GM19035 (cell line): ENCODE measurements at regions not wholly inside any gene's neighbourhood (a gene's known extent, or its start where the extent isn't known, plus 50 kb on each side); places are given as distances from the start of the nearest gene placed in this dataset.
"Not testable (repeated sequence)": the region's sequence is repeated elsewhere in the genome, so short reads cannot be mapped to it uniquely, and the experiment has no call there.

Source experiments
- ATAC-seq: cut with Tn5 transposase; IDR thresholded peaks from one replicate; pipeline ENCODE4 v1.9.1; 2021; ENCODE audit not compliant: unreplicated experiment

DNA sequence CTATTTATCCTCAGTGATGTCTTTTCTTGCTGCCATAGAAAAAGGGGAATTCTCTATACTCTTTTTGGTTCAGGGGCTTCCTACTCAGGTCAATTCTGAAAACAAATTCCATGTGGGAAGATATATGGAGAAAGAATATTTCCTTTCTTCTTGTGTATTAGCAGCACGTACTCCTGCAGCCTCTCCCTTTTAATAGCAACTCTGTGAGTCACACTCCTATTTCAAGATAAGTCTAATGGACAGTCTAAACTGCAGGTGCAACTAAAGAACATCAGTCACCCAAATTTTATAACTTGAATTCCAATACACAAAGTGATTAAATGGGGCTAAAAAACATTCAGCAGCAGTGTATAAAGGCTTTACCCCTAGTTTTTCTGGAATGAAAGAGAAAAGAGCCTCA is 942.2 kb downstream of the CNTNAP5 start:
- no peak for ATAC-seq

- ATAC-seq, result no peak
Measured at GRCh38 chr2:124970030-124970429, 944.9 kb downstream of the CNTNAP5 start.

DNA sequence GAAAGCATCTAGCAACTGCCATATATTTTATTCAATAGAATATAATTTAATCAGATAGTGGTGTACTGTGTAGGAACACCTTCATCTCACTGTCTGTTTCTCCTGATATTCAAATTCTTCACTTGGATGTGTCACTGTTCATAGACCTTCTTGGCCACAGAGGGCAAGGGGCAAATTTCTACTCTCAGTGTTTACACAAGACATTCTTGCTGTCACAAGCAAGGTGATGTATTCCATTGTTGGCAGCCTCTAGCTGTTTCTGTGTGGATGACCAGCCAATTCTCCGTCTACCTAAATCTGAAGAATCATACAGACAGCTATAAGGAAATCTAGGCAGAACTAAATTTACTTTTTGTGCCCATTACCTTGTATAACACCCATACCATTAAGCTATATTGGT is 948.3 kb downstream of the CNTNAP5 start:
- ATAC-seq, result no peak

- ATAC-seq, result no peak
Measured at GRCh38 chr2:124975224-124975623, 950.1 kb downstream of the CNTNAP5 start.

- no peak for ATAC-seq
Measured at GRCh38 chr2:124975648-124976047, 950.6 kb downstream of the CNTNAP5 start.

GRCh38 chr2:124978597-124978996 is 953.5 kb downstream of the CNTNAP5 start:
- no peak for ATAC-seq

- ATAC-seq, result no peak
Measured at GRCh38 chr2:124983595-124983994, 958.5 kb downstream of the CNTNAP5 start.

DNA sequence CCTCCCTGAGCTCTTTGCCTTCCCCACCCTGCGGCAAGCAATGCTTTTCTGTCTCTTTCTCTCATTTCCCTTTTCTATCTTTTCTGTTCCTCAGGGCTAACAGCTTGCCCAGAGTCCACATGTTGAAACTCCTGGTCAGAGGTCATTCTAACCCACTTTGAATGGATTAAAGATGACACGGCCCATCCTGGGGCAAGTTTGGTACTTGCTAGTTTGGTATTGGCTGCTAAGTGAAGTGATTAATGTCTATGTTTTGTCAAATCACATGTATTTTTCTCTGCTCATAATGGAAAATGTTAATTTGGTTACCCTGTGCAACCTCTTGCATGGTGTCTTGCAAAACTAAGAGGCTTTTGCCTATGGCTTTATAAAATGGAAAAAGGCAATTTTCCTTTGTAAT is 960.2 kb downstream of the CNTNAP5 start:
- ATAC-seq, result no peak

- no peak for ATAC-seq
Measured at GRCh38 chr2:124986136-124986535, 961.0 kb downstream of the CNTNAP5 start.

DNA sequence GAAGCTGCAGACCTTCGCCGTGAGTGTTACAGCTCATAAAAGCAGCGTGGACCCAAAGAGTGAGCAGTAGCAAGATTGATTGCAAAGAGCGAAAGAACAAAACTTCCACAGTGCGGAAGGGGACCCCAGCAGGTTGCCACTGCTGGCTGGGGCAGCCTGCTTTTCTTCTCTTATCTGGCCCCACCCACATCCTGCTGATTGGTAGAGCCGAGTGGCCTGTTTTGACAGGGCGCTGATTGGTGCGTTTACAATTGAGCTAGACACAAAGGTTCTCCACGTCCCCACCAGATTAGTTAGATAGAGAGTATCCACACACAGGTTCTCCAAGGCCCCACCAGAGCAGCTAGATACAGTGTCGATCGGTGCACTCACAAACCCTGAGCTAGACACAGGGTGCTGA is 961.8 kb downstream of the CNTNAP5 start:
- not testable (repeated sequence) for ATAC-seq

GRCh38 chr2:124987436-124987835 is 962.3 kb downstream of the CNTNAP5 start:
- not testable (repeated sequence) for ATAC-seq

DNA sequence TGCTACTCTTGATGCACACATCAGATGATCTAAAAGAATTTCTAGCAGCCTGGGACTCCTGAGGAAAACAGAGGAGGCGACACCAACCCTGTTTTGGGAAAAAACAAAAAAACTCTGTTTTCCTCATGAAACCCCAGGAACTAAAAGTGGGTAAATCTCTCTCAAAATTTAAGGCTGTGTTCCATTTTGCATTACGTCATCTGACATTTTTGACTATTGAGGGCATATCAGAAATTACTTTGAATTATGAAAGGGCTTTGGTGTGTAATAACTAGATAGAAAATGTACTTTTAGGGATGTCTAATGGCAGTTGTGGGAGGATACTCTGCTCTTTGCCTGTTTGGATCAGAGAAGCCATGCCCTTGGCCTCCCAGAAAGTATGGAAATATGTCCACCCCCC is 963.0 kb downstream of the CNTNAP5 start:
- no peak for ATAC-seq

DNA sequence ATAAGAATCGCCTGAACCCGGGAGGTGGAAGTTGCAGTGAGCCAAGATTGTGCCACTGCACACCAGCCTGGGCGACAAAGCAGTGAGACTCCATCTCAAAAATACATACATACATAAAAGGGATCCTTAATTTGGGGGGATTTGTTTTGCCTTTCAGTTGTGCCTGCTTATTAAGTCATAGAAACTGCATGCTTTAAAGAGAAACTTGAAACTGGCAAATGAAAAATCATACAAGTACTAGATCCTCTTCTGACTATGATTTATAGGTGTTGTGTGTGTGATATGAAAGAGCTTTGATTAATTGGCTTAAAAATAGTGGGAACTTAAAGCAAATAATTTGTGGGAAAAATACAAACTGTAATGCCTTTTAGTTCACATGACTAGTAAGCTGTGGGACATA is 963.7 kb downstream of the CNTNAP5 start:
- ATAC-seq, result no peak

DNA sequence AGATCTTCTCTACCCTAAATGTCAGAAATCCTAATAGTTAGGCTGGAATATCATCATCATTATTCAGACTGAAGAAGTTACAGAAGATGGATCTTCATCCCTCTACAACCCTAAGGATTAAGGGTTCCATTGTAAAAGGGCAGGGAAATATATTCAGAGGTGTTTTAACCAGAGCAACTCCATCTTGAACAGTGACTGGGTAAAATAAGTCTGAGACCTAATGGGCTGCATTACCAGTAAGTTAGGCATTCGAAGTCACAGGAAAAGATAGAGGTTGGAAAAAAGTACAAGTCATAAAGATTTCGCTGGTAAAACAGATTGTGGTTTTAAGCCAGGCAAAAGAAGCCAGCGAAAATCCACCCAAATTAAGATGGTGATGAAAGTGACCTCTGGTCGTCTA is 968.7 kb downstream of the CNTNAP5 start:
- no peak for ATAC-seq

- ATAC-seq, result no peak
Measured at GRCh38 chr2:124995185-124995912, 970.3 kb downstream of the CNTNAP5 start.

GRCh38 chr2:124996406-124996805 is 971.3 kb downstream of the CNTNAP5 start:
- ATAC-seq, result no peak

DNA sequence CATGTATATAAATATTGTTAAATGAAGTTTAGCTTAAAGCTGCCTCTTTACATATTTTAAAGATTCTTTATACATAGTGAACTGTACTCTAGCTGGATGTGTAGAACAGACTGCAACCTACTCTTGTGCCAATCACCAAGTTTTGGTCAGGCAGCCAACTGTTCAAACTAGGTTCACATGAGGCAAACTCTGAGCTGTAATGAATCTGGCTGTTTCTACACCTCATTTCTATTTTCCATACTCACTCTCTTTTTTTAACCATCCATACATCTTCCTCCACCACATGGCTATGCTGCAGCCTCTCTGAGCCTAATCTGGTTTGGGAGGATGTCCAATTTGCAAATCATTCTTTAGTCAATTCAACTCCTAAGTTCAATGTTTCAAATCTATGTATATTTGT is 974.8 kb downstream of the CNTNAP5 start:
- no peak for ATAC-seq

GRCh38 chr2:125004106-125004800 is 979.2 kb downstream of the CNTNAP5 start:
- ATAC-seq, result no peak

DNA sequence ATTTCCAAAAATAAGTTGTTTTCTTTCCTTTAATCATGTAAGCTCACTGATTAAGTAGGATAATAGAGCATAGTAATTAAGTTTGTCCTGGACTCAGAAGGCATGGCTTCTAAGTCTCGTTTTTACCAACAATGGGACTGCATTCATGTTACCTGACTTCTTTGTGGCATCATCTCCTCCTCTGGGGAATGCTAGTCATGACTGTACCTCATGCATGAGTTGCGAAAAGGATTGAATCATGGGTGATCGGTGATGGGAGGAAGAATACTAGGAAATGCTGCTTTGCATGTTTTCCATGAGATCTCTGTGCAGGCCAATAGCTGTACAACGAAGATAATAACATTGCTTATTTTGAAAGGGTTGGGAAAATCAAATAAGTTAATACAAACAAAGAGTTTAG is 981.6 kb downstream of the CNTNAP5 start:
- no peak for ATAC-seq

GRCh38 chr2:125028721-125029120 is 1003.6 kb downstream of the CNTNAP5 start:
- not testable (repeated sequence) for ATAC-seq

DNA sequence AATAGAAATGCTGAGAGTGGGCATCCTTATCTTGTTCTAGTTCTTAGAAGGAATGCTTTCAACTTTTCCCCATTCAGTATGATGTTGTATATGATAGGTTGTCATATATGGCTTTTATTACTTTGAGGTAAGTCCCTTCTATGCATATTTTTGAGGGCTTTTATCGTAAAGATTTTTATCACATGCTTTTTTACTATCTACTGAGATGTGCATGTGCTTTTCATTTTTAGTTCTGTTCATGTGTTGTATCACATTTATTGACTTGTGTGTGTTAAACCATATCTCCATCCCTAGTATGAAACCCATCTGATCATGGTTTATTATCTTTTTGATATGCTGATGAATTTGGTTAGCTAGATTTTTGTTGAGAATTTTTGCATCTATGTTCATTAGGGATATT is 1008.8 kb downstream of the CNTNAP5 start:
- ATAC-seq, result no peak

DNA sequence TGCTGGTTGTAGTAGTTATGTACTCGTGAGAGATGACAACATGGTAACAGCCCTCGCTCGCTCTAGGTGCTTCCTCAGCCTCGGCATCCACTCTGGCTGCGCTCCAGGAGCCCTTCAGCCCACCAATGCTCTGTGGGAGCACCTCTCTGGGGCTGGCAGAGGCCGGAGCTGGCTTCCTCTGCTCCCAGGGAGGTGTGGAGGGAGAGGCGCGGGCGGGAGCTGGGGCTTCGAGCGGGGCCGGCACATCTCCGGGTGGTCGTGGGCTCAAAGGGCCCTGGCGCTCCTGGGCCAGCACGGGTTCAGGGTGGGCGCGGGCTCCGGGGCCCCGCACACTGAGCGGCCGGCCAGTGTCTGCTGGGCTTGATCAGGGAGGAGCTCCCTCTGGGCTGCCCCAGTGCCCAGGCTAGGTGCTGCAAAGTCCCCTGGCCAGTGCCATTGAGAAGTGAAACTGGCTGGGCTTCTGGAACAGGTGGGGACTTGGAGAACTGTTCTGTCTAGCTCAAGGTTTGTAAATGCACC is 1012.1 kb downstream of the CNTNAP5 start:
- no peak for ATAC-seq
